Activated B cell treated with CpG ODN at 0.5 μM for 24 hours (primary cell): ENCODE measurements at regions not wholly inside any gene's neighbourhood (a gene's known extent, or its start where the extent isn't known, plus 50 kb on each side); places are given as distances from the start of the nearest gene placed in this dataset.
"Not testable (repeated sequence)": the region's sequence is repeated elsewhere in the genome, so short reads cannot be mapped to it uniquely, and the experiment has no call there.

Experiments
- ATAC-seq: fragments of 200-7000 bp; cut with Tn5 transposase; one replicate; pipeline ENCODE4 v1.10.0; 2021; ENCODE audit warnings: low read depth, mild to moderate bottlenecking, moderate library complexity
- CTCF ChIA-PET: fragments of 350-600 bp; sonication (Branson Sonifier 250); formaldehyde crosslinking; loops from one replicate; lab custom pipeline; 2021; ENCODE audit warnings: antibody characterized with exemption; lab: Charles Lee
- POLR2A ChIA-PET: fragments of 350-600 bp; sonication (Branson Sonifier 250); formaldehyde crosslinking; loops from one replicate; lab custom pipeline; 2021; ENCODE audit warnings: antibody characterized with exemption; lab: Charles Lee
- DNase-seq: peaks from one replicate; pipeline ENCODE4 v3.0.0; 2022
- H3K27ac Mint-ChIP-seq: one replicate; pipeline ENCODE4 v1.8.0; 2020; ENCODE audit warnings: mixed read lengths
- H3K27me3 Mint-ChIP-seq: one replicate; pipeline ENCODE4 v1.8.0; 2021; ENCODE audit warnings: mixed read lengths
- H3K36me3 Mint-ChIP-seq: one replicate; pipeline ENCODE4 v1.8.0; 2021; ENCODE audit warnings: low read depth, mixed read lengths
- H3K4me1 Mint-ChIP-seq: one replicate; pipeline ENCODE4 v1.8.0; 2021; ENCODE audit warnings: mixed read lengths
- H3K4me3 Mint-ChIP-seq: one replicate; pipeline ENCODE4 v1.8.0; 2020; ENCODE audit warnings: mild to moderate bottlenecking, mixed read lengths
- H3K9me3 Mint-ChIP-seq: one replicate; pipeline ENCODE4 v1.8.0; 2020; ENCODE audit warnings: mixed read lengths
- CTCF ChIP-seq: fragments of 200-600 bp; IDR thresholded peaks from one replicate; pipeline ENCODE4 v1.8.0; 2022; ENCODE audit warnings: antibody characterized with exemption, mild to moderate bottlenecking
- intact Hi-C: fragments of 100-400 bp; cut with micrococcal nuclease; formaldehyde crosslinking; loops from one replicate; pipeline ENCODE4 v1.15.1; 2024

- ATAC-seq (no peak), DNase-seq (no peak)
- no peaks in the 10 kb centered on the region for H3K27me3 Mint-ChIP-seq
- ChIA-PET POLR2A (no interaction called here), CTCF (no interaction called here)
- TF ChIP-seq CTCF = no peak
- no peak overlapping the region for H3K27ac Mint-ChIP-seq
- H3K9me3 Mint-ChIP-seq = peaks cover 6% of the 10 kb centered on the region
- H3K4me3 Mint-ChIP-seq = no peak overlapping the region
- intact Hi-C loops = no loop called here
- no peaks in the 10 kb centered on the region for H3K4me1 Mint-ChIP-seq
- H3K36me3 Mint-ChIP-seq = no peaks in the 10 kb centered on the region
These were observed 2120.0 kb upstream of the RAG2 start for GRCh38 chr11:38718049-38718448.

- ATAC-seq (no peak), DNase-seq (no peak)
- Mint-ChIP-seq H3K27ac (no peak overlapping the region), H3K4me3 (no peak overlapping the region), H3K4me1 (no peaks in the 10 kb centered on the region), H3K27me3 (no peaks in the 10 kb centered on the region), H3K36me3 (no peaks in the 10 kb centered on the region), H3K9me3 (peaks cover 8% of the 10 kb centered on the region)
- no peak for TF ChIP-seq CTCF
- intact Hi-C loops = no loop called here
- CTCF ChIA-PET = no interaction called here
- POLR2A ChIA-PET = no interaction called here
These were observed 2113.1 kb upstream of the RAG2 start for GRCh38 chr11:38711110-38711509.

GRCh38 chr11:38710262-38710661 lies 2112.2 kb upstream of the RAG2 start:
- ChIA-PET CTCF (no interaction called here), POLR2A (no interaction called here)
- Mint-ChIP-seq H3K4me3 (no peak overlapping the region), H3K4me1 (no peaks in the 10 kb centered on the region), H3K27ac (no peak overlapping the region), H3K27me3 (no peaks in the 10 kb centered on the region), H3K9me3 (peaks cover 6% of the 10 kb centered on the region), H3K36me3 (no peaks in the 10 kb centered on the region)
- intact Hi-C loops = no loop called here
- no peak for DNase-seq
- no peak for TF ChIP-seq CTCF
- no peak for ATAC-seq

GRCh38 chr11:38700111-38700510 lies 2102.1 kb upstream of the RAG2 start:
- Mint-ChIP-seq H3K36me3 (no peaks in the 10 kb centered on the region), H3K27ac (no peak overlapping the region), H3K4me3 (no peak overlapping the region), H3K27me3 (no peaks in the 10 kb centered on the region), H3K9me3 (peaks cover 10% of the 10 kb centered on the region), H3K4me1 (no peaks in the 10 kb centered on the region)
- ATAC-seq (no peak), DNase-seq (no peak)
- POLR2A ChIA-PET = no interaction called here
- intact Hi-C loops = no loop called here
- CTCF ChIA-PET = no interaction called here
- no peak for TF ChIP-seq CTCF

GRCh38 chr11:38693306-38693705 lies 2095.3 kb upstream of the RAG2 start:
- CTCF ChIA-PET = no interaction called here
- intact Hi-C loops = no loop called here
- peaks cover 3% of the 10 kb centered on the region for H3K9me3 Mint-ChIP-seq

GRCh38 chr11:38690211-38690610 lies 2092.2 kb upstream of the RAG2 start:
- CTCF ChIA-PET, H3K27me3 Mint-ChIP-seq, ATAC-seq, H3K9me3 Mint-ChIP-seq, DNase-seq, POLR2A ChIA-PET, H3K4me1 Mint-ChIP-seq, H3K27ac Mint-ChIP-seq, H3K36me3 Mint-ChIP-seq, H3K4me3 Mint-ChIP-seq, intact Hi-C loops: not testable (repeated sequence)

More at GRCh38 chr11:38693306-38693705, 2095.3 kb upstream of the RAG2 start:
- Mint-ChIP-seq H3K36me3 (no peaks in the 10 kb centered on the region), H3K4me3 (no peak overlapping the region), H3K27me3 (no peaks in the 10 kb centered on the region), H3K27ac (no peak overlapping the region), H3K4me1 (no peaks in the 10 kb centered on the region)
- TF ChIP-seq CTCF = no peak
- DNase-seq (no peak), ATAC-seq (no peak)
- POLR2A ChIA-PET = no interaction called here
